Muscle layer of colon (tissue), 2 donors: ENCODE measurements at regions not wholly inside any gene's neighbourhood (a gene's known extent, or its start where the extent isn't known, plus 50 kb on each side); places are given as distances from the start of the nearest gene placed in this dataset.
"Not testable (repeated sequence)": the region's sequence is repeated elsewhere in the genome, so short reads cannot be mapped to it uniquely, and the experiment has no call there.

Experiments
- H3K27ac ChIP-seq: one replicate; pipeline ENCODE4 v1.7.0; 2013; ENCODE audit warnings: low read depth, mild to moderate bottlenecking, low read length, moderate library complexity
- H3K27me3 ChIP-seq, 2 donors: one replicate each; pipeline ENCODE4 v1.7.0; 2013; ENCODE audit warnings: low read length in 2 of 2, mild to moderate bottlenecking in 2 of 2; ENCODE audit not compliant: insufficient read depth in 2 of 2, control insufficient read depth in 1 of 2
- H3K36me3 ChIP-seq: one replicate; pipeline ENCODE4 v1.7.0; 2013; ENCODE audit warnings: mild to moderate bottlenecking, low read length; ENCODE audit not compliant: insufficient read depth
- H3K4me1 ChIP-seq: one replicate; pipeline ENCODE4 v1.7.0; 2013; ENCODE audit warnings: mild to moderate bottlenecking, low read length; ENCODE audit not compliant: insufficient read depth
- H3K4me3 ChIP-seq, 2 donors: one replicate each; pipeline ENCODE4 v1.7.0; 2013; ENCODE audit warnings: low read length in 2 of 2, low read depth in 1 of 2, mild to moderate bottlenecking in 1 of 2, moderate library complexity in 1 of 2
- H3K9ac ChIP-seq: one replicate; pipeline ENCODE4 v1.7.0; 2013; ENCODE audit warnings: low read length
- H3K9me3 ChIP-seq: one replicate; pipeline ENCODE4 v1.7.0; 2013; ENCODE audit warnings: mild to moderate bottlenecking, low read length
- donor health status: abdominal sarcoma.
- donor health status: Adenocarcinoma of cecum.

DNA sequence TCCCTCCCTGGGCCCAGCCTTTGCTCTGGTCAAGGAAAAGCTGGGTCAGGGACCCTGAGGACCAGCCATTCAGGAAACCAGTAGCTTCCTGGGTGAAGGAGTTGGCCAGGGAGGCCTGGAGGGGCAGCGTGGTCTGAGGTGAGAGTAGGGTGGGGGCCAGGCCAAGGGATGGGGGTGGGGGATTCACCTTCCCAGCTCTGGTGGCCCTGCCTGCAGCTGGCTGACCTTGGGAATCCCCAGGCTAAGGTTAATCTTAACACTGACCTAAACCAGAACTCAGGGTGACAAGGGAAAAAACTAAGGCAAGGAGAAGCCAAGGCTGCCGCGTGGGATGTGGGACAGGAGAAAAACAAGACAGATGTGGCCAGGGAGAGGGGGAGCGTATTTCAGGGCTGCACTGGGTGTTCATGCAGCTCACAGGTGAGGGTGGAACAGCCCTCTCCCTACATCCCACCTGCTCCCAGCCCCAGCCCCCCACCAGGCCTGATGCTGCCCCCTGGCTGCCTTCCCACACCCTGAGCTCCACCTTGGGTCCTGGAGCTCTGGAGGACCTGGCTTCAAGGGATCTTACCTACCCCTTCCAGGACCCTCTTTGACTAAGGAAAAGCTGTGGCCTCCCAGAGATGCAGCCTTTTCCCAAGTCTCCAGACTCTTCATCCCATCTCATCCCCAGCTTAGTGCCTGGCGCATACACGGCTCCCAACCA, 132.7 kb upstream of the GRK3 start:
- H3K9me3 ChIP-seq, H3K4me1 ChIP-seq, H3K36me3 ChIP-seq, H3K27ac ChIP-seq, H3K9ac ChIP-seq, H3K4me3 ChIP-seq, H3K27me3 ChIP-seq: not testable (repeated sequence)

DNA sequence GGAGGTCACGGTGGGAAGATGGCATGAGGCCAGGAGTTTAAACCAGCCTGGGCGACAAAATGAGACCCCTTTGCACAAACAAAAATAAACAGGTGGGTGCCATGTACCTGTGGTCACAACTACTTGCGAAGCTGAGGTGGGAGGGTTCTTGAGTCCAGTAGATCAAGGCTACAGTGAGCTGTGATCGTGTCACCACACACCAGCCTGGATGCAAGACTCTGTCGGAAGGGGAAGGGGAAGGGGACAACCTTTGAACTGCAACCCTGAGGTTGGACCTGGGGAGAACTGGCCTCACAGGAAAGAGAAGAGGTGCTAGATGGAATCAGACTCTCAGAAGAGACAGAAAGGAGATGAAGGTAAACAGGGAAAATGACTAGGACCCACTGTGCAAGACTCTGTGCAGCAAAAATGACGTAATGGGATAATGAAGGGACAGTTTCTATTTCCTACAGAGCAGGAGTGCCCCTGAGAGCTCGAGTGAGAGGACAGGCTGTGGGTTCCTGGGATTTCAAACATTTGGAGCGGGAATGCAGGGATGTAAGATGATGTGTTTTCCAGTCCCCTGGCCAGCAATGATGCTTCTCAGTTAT, 131.0 kb upstream of the GRK3 start:
- not testable (repeated sequence) for H3K27me3 ChIP-seq, H3K4me1 ChIP-seq, H3K36me3 ChIP-seq, H3K9me3 ChIP-seq, H3K9ac ChIP-seq, H3K27ac ChIP-seq, H3K4me3 ChIP-seq

DNA sequence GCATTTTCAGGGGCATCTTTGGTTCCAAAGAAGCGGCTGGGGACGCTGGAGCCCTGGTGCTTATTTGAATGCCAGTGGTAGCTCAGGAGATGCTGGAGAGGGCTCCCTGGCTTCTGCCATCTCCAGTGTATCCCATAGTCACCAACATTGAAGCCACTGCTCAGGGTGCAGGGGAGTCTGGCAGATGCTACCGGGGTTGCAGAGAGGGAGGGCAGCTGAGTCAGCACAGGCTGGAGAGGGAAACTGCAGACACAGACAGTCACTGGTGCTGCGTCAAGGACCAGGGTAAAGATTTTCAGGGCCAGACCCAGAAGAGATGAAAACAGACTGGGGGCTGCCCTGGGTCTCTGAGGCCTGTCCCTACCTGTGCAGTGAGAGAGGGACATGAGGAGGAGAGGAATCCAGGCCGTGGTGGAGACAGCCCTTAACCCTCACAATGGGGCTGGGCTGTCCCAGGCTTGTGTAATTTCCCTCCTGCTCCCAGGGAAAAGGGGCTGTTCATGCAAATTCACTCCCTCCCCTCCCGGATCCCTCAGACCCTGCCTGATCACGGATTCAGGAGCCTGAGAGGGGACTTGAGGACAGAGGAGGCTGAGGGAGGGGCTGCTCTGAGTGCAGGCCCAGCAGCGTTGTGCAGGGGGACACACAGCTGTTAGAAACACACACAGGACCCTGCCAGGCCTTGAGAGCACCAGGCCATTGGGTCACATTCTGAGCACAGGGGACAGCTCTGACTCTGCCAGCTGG, 126.9 kb upstream of the GRK3 start:
- Histone ChIP-seq H3K9ac (no peak overlapping the region), H3K4me3 (no peak overlapping the region), H3K4me1 (no peaks in the 10 kb centered on the region), H3K27ac (no peak overlapping the region), H3K36me3 (no peaks in the 10 kb centered on the region), H3K27me3 (no peaks in the 10 kb centered on the region), H3K9me3 (no peaks in the 10 kb centered on the region)

DNA sequence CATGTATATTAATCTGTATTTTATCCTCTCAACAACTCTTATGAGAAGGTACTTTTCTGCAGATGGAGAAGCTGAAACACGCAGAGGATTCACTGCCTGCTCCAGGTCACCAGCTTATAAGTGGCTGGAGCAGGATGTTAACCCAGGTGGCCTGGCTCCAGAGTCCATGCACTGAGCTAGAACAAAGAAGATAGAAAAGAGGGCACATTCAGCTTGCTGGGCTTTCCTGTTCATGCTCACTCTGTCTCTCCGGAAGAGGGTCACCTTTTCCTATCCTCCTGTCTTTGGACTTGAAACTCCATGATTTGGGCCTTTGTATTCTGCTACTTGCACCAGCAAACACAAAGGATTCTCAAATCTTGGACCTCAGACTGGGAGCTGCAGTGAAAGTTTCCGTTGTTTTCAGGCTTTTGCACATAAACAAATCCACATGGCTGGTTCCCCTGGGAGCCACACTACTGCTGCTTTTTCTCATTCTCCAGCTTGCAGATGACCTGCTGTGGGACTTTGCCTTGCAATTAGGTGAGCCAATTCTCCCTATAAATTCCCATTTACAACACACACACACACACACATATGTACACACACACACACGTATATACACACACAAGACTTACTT, 117.3 kb upstream of the GRK3 start:
- no peaks in the 10 kb centered on the region for H3K36me3 ChIP-seq
- no peak overlapping the region for H3K9ac ChIP-seq
- no peak overlapping the region for H3K4me3 ChIP-seq
- no peaks in the 10 kb centered on the region for H3K9me3 ChIP-seq
- no peak overlapping the region for H3K27ac ChIP-seq
- H3K27me3 ChIP-seq, result no peaks in the 10 kb centered on the region
- peaks cover 20% of the 10 kb centered on the region for H3K4me1 ChIP-seq

DNA sequence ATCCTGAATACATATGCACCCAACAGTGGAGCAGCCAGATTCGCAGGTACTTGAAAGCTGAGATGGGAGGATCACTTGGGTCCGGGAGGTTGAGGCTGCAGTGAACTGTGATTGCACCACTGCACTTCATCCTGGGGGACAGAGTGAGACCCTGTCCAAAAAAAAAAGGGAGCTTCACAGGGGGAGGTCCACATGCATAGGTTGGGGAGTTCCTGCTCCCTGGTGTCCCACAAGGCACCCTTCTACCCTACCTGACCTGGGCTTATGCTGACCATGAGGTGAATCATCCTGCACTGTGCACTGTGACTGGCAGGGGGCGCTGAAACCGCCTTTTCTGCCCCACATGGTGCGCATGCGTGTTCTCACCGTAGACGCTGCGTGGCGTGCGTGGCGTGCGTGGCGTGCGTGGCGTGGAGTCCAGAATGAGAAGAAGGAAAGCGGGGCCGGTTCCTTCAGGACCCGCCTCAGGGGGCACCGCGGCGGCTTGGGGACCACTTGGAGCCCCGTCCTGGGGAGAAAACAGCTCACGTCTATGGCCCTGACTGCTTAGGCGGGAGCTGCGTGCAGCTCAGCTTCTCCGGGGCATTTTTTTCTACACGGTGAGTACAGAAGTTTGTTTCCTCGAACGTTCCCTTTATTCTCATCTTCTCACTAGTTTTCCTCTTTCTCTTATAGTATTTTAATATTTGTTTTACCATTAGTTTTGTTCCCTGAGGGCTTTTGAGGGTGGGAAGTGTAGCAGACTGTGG, 116.6 kb upstream of the GRK3 start:
- Histone ChIP-seq H3K27me3 (no peaks in the 10 kb centered on the region), H3K4me3 (peak overlapping the region; percentile 74 to 88), H3K4me1 (peaks cover 20% of the 10 kb centered on the region), H3K9me3 (no peaks in the 10 kb centered on the region), H3K27ac (peak overlapping the region; percentile 82), H3K36me3 (no peaks in the 10 kb centered on the region), H3K9ac (peak overlapping the region; percentile 78)

DNA sequence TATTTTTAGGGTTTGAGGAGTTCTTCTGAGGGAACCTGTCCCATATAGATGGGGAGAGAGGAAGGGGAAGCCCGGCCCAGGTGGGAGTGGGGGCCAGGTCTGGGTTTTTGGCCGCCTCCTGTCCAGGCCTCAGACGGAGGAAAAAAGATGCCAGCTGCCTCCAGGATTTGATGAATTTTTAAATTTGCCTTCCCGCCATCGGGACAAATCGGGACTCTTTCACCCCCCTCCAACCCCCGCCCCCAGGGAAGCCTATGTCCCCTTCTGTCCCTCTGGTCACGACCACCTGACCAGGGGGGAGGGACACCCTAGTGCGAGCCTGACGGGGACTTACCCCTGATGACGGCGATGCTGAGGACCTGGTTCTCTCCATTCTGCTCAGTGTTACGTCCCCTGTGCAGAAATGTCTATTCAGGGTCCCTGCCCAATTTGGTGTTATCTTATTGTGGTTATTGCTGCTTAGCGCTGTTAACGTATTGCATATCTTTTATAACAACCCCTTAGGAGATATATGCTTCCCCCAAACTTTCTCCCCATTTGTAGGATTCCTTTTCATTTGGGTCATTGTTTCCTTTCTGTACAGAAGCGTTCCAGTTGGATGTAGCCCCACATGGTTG, 115.9 kb upstream of the GRK3 start:
- Histone ChIP-seq H3K4me3 (peak overlapping the region; percentile 74 to 88), H3K27ac (peak overlapping the region; percentile 82), H3K27me3 (no peaks in the 10 kb centered on the region), H3K4me1 (peaks cover 20% of the 10 kb centered on the region), H3K9ac (peak overlapping the region; percentile 78), H3K9me3 (no peaks in the 10 kb centered on the region), H3K36me3 (no peaks in the 10 kb centered on the region)

DNA sequence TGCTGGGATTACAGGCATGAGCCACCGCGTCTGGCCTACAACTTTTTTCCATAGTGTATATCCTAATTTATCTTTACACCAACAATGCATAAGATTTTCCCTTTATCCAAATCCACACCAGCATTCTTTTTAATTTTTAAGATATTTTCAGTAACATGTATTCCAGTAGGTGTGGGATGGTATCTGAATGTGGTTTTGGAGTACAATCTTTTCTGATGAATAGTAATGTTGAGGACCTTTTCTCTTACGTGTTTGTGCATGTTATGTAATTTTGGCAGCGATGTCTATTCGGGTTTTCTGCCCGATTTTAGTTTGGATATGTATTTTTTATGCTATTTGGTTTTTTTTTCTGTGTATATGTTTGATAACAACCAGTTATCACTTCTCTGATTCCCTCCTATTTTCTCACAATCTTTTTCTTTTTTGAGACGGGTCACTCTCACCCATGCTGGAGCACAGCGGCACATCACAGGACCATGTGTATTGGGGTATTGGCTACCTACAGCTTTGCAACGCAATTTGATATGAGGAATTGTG, 114.6 kb upstream of the GRK3 start:
- Histone ChIP-seq H3K4me3 (no peak overlapping the region), H3K36me3 (peaks cover 5% of the 10 kb centered on the region), H3K27ac (no peak overlapping the region), H3K9me3 (no peaks in the 10 kb centered on the region), H3K27me3 (no peaks in the 10 kb centered on the region), H3K9ac (no peak overlapping the region), H3K4me1 (peaks cover 20% of the 10 kb centered on the region)

DNA sequence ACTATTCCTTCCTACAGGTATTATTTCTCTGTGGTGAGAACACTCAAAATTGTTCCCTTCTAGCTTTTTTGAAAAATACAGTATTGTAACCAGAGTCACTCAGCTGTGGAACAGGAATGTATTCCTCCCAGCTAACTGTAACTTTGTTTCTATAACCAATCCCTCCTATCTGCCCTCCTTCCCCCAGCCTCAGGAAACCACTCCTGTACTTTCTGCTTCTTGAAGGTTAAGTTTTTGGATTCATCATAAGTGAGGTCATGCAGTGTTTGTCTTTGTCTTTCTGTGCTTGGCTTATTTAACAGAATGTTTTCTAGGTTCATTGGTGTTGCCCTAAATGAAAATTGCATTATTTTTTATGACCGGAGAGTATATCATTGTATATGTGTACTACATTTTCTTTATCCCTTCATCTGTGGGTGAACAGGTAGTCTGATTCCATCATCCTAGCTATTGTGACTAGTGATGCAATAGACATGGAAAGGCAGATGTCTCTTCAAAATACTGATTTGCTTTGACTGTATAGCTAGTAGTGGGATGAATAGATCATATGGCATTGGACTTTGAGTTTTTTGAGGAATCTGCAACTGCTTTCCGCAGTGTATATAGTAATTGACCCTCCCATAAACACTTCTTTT, 112.9 kb upstream of the GRK3 start:
- peaks cover 20% of the 10 kb centered on the region for H3K4me1 ChIP-seq
- no peaks in the 10 kb centered on the region for H3K9me3 ChIP-seq
- no peak overlapping the region for H3K27ac ChIP-seq
- H3K36me3 ChIP-seq, result peaks cover 5% of the 10 kb centered on the region
- H3K4me3 ChIP-seq, result no peak overlapping the region
- no peaks in the 10 kb centered on the region for H3K27me3 ChIP-seq
- no peak overlapping the region for H3K9ac ChIP-seq

DNA sequence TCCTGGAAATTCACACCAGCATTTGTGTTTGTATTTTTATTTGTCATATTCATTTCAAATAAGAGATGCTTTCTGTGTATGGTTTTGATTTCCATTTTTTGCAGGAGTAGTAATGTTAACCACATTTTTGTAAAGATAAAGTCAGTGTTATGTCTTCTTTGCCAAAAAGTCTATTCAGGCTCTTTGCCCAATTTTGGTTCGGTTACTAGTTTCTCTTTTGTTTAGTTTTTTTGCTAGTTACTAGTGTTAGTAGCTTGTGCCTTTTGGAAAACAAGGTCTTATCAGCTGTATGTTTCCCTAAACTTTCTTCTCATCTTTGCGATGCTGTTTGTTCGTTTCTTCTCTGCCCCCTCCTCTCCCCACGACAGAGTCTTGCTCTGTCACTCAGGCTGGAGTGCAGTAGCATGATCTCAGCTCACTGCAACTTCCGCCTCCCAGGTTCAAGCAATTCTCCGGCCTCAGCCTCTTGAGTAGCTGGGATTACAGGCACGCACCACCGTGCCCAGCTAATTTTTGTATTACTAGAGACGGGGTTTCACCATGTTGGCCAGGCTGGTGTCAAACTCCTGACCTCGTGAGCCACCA, 112.3 kb upstream of the GRK3 start:
- Histone ChIP-seq H3K27ac (no peak overlapping the region), H3K27me3 (no peaks in the 10 kb centered on the region), H3K36me3 (peaks cover 5% of the 10 kb centered on the region), H3K9me3 (no peaks in the 10 kb centered on the region), H3K4me1 (peaks cover 20% of the 10 kb centered on the region), H3K9ac (no peak overlapping the region), H3K4me3 (no peak overlapping the region)

DNA sequence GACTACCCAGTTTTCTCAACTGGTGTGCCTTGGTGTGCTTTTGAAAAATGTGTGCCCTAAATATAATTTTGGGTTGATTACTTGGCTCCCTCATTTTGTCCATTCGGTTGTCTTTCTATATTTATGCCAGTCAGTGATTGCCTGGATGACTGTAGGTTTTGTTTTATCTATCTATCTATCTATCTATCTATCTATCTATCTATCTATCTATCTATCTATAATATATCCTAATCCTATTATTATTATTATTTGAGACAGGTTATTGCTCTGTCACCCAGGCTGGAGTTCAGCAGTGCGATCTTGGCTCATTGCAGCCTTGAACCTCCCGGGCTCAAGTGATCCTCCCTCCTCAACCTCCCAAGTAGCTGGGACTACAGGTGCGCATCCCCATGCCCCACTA, 111.4 kb upstream of the GRK3 start:
- no peak overlapping the region for H3K27ac ChIP-seq
- H3K27me3 ChIP-seq, result no peaks in the 10 kb centered on the region
- peaks cover 5% of the 10 kb centered on the region for H3K36me3 ChIP-seq
- H3K9me3 ChIP-seq, result no peaks in the 10 kb centered on the region
- H3K4me1 ChIP-seq, result peaks cover 14% of the 10 kb centered on the region
- H3K4me3 ChIP-seq, result no peak overlapping the region
- H3K9ac ChIP-seq, result no peak overlapping the region
